ENCODE measurements at regions not wholly inside any gene's neighbourhood (a gene's known extent, or its start where the extent isn't known, plus 50 kb on each side); places are given as distances from the start of the nearest gene placed in this dataset.

- Mint-ChIP-seq H3K4me1 (no peaks in the 10 kb centered on the region), H3K9me3 (no peaks in the 10 kb centered on the region), H3K36me3 (ENCODE audit: low read depth) (no peaks in the 10 kb centered on the region), H3K4me3 (no peak overlapping the region), H3K27me3 (ENCODE audit: insufficient read depth, low read depth, poor library complexity) (peaks cover 3% of the 10 kb centered on the region), H3K27ac (no peak overlapping the region)
- no peak overlapping the region for H3K4me2 ChIP-seq
- H3K9me2 ChIP-seq (ENCODE audit: insufficient read depth), result no peaks in the 10 kb centered on the region; the same call in 1 of the 2 replicates
- no peaks in the 10 kb centered on the region for H3K79me2 ChIP-seq (replicated peaks; ENCODE audit: insufficient read depth)
- no peaks in the 10 kb centered on the region for H4K20me1 ChIP-seq (replicated peaks; ENCODE audit: insufficient read depth)
- H2AFZ ChIP-seq, result no peak overlapping the region
- H3K27me3 ChIP-seq (ENCODE audit: insufficient read depth), result no peaks in the 10 kb centered on the region
- no peak for DNase-seq (ENCODE audit: low spot score)
- no peak overlapping the region for H3K27ac ChIP-seq (ENCODE audit: low read depth)
- H3K4me3 ChIP-seq, result no peak overlapping the region
- TF ChIP-seq CTCF (conservative IDR thresholded peaks at IDR 0.05; ENCODE audit: low read depth in 2 of 2) (no peak), STAT1 (IDR thresholded peaks at IDR 0.05; ENCODE audit: unreplicated experiment) (no peak), CREB1 (CRISPR knock-in tag; IDR thresholded peaks at IDR 0.05; ENCODE audit: low read depth) (no peak), EZH2 (IDR thresholded peaks at IDR 0.05; ENCODE audit: low read depth, unreplicated experiment) (no peak), ZNF331 (CRISPR knock-in tag; IDR thresholded peaks at IDR 0.05; ENCODE audit: low read depth) (no peak), EZH2phosphoT487 (IDR thresholded peaks at IDR 0.05; ENCODE audit: unreplicated experiment) (no peak), ZNF462 (CRISPR knock-in tag; IDR thresholded peaks at IDR 0.05) (no peak), JUNB (IDR thresholded peaks at IDR 0.05; ENCODE audit: unreplicated experiment) (no peak), POLR2AphosphoS5 (IDR thresholded peaks at IDR 0.05; ENCODE audit: low read depth) (no peak), REST (IDR thresholded peaks at IDR 0.05; ENCODE audit: unreplicated experiment) (no peak), ZNF114 (CRISPR knock-in tag; IDR thresholded peaks at IDR 0.05) (no peak), NANOG (IDR thresholded peaks at IDR 0.05; ENCODE audit: borderline replicate concordance) (no peak)
- TF ChIP-seq, protein P1, sequence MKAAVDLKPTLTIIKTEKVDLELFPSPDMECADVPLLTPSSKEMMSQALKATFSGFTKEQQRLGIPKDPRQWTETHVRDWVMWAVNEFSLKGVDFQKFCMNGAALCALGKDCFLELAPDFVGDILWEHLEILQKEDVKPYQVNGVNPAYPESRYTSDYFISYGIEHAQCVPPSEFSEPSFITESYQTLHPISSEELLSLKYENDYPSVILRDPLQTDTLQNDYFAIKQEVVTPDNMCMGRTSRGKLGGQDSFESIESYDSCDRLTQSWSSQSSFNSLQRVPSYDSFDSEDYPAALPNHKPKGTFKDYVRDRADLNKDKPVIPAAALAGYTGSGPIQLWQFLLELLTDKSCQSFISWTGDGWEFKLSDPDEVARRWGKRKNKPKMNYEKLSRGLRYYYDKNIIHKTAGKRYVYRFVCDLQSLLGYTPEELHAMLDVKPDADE (IDR thresholded peaks at IDR 0.05), result no peak
- no peaks in the 10 kb centered on the region for H3K36me3 ChIP-seq (ENCODE audit: insufficient read depth)
- H3K4me1 ChIP-seq (ENCODE audit: insufficient read depth), result no peaks in the 10 kb centered on the region
- no peaks in the 10 kb centered on the region for H3F3A ChIP-seq (replicated peaks; ENCODE audit: low read depth)
- ATAC-seq, result no peak
Measured at GRCh38 chr6:54624216-54624615, 222.4 kb upstream of the FAM83B start.
